Body of pancreas (tissue), 4 donors: ENCODE measurements at regions not wholly inside any gene's neighbourhood (a gene's known extent, or its start where the extent isn't known, plus 50 kb on each side); places are given as distances from the start of the nearest gene placed in this dataset.

Source experiments
- CTCF ChIP-seq, 7 experiments: fragments of 450-650 bp in 4 of 7; fragments of 200-600 bp in 3 of 7; sonication (generic) in 3 of 7; IDR thresholded peaks; one replicate each; pipeline ENCODE4 v1.5.1; 2016 to 2019; ENCODE audit warnings: antibody characterized with exemption in 7 of 7
- POLR2A ChIP-seq, 3 donors: fragments of 450-650 bp; IDR thresholded peaks; one replicate each; pipeline ENCODE4 v1.6.1; 2016; ENCODE audit warnings: antibody characterized with exemption in 3 of 3, mild to moderate bottlenecking in 2 of 3

GRCh38 chr1:14485285-14485684, 113.2 kb upstream of the KAZN start:
- TF ChIP-seq CTCF (IDR thresholded peaks at IDR 0.05) (no peak), POLR2A (IDR thresholded peaks at IDR 0.05) (no peak)
